ENCODE measurements at regions not wholly inside any gene's neighbourhood (a gene's known extent, or its start where the extent isn't known, plus 50 kb on each side); places are given as distances from the start of the nearest gene placed in this dataset.

DNA sequence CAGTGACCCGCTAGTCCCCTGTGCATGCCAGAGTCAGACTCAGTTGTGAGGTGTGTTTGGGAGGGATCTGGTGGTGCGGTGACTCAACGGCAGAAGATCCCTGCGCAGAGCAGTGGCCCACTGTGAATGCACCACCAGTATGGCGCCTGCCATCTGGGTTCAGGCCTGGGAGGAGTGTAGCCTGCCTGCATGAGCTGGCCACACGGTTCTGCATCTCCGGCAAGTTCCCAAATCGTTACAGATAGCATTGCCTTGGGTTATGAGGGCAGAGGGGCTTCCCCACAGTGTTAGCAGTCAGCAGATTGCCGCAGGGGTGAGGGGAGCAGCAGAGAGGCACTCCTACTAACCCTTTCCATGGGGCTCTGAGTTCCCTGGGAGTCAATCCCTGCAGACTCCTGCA, 629.6 kb downstream of the TLL1 start:
- ChIA-PET POLR2A (no interaction called here), CTCF (no interaction called here)
- H3K27me3 Mint-ChIP-seq: no peaks in the 10 kb centered on the region
- H3K4me1 Mint-ChIP-seq: no peaks in the 10 kb centered on the region
- no peaks in the 10 kb centered on the region for H3K36me3 Mint-ChIP-seq (ENCODE audit: low read depth)
- ATAC-seq (ENCODE audit: low read depth) (no peak), DNase-seq (no peak)
- intact Hi-C loops (cut with micrococcal nuclease): no loop called here
- H3K9me3 Mint-ChIP-seq: no peaks in the 10 kb centered on the region
- H3K27ac Mint-ChIP-seq: no peak overlapping the region
- H3K4me3 Mint-ChIP-seq: no peak overlapping the region
- no peak for TF ChIP-seq CTCF (IDR thresholded peaks at IDR 0.05)

- DNase-seq (no peak), ATAC-seq (ENCODE audit: low read depth) (no peak)
- intact Hi-C loops (cut with micrococcal nuclease): no loop called here
- no peak for TF ChIP-seq CTCF (IDR thresholded peaks at IDR 0.05)
- ChIA-PET POLR2A (no interaction called here), CTCF (no interaction called here)
- H3K4me3 Mint-ChIP-seq: no peak overlapping the region
- H3K27me3 Mint-ChIP-seq: no peaks in the 10 kb centered on the region
- no peaks in the 10 kb centered on the region for H3K4me1 Mint-ChIP-seq
- no peaks in the 10 kb centered on the region for H3K36me3 Mint-ChIP-seq (ENCODE audit: low read depth)
- H3K27ac Mint-ChIP-seq: no peak overlapping the region
- peaks cover 6% of the 10 kb centered on the region for H3K9me3 Mint-ChIP-seq
Measured at GRCh38 chr4:166506051-166506450, 633.0 kb downstream of the TLL1 start.

DNA sequence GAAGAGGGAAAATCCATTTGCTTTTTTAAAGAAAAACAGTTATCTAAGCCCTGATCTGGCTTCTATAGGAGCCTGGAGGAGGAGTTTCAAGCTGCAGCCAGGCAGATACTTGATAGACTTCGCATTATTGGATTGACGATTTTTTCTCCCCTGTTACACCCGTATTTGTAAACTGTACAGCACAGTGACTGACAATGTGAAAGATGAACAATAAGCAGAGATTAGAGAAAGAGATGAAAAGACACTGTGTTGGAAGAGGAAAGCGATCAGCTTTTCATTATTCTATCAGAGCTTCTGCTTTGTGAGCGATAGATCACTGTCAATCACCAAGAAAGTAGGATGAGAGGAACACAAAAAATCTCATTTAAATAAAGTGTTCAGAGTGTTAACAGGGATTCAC, 639.2 kb downstream of the TLL1 start:
- intact Hi-C loops (cut with micrococcal nuclease): no loop called here

GRCh38 chr4:166518315-166518714, 645.3 kb downstream of the TLL1 start:
- POLR2A ChIA-PET: no interaction called here
- no peak for DNase-seq
- Mint-ChIP-seq H3K36me3 (ENCODE audit: low read depth) (no peaks in the 10 kb centered on the region), H3K4me3 (no peak overlapping the region), H3K27me3 (no peaks in the 10 kb centered on the region), H3K27ac (no peak overlapping the region), H3K9me3 (peaks cover 3% of the 10 kb centered on the region), H3K4me1 (no peaks in the 10 kb centered on the region)
- TF ChIP-seq CTCF (IDR thresholded peaks at IDR 0.05): no peak
- intact Hi-C loops (cut with micrococcal nuclease): no loop called here
- no peak for ATAC-seq (ENCODE audit: low read depth)
- CTCF ChIA-PET: no interaction called here

More for the DNA sequence above, 639.2 kb downstream of the TLL1 start:
- POLR2A ChIA-PET: no interaction called here
- DNase-seq (no peak), ATAC-seq (ENCODE audit: low read depth) (no peak)
- CTCF ChIA-PET: no interaction called here
- Mint-ChIP-seq H3K27ac (no peak overlapping the region), H3K36me3 (ENCODE audit: low read depth) (no peaks in the 10 kb centered on the region), H3K4me3 (no peak overlapping the region), H3K4me1 (no peaks in the 10 kb centered on the region), H3K27me3 (no peaks in the 10 kb centered on the region), H3K9me3 (peaks cover 6% of the 10 kb centered on the region)
- no peak for TF ChIP-seq CTCF (IDR thresholded peaks at IDR 0.05)

GRCh38 chr4:166518776-166519175, 645.7 kb downstream of the TLL1 start:
- no peak overlapping the region for H3K27ac Mint-ChIP-seq
- no peak overlapping the region for H3K4me3 Mint-ChIP-seq
- H3K36me3 Mint-ChIP-seq (ENCODE audit: low read depth): no peaks in the 10 kb centered on the region
- ChIA-PET CTCF (no interaction called here), POLR2A (no interaction called here)
- intact Hi-C loops (cut with micrococcal nuclease): no loop called here
- no peak for TF ChIP-seq CTCF (IDR thresholded peaks at IDR 0.05)
- peaks cover 3% of the 10 kb centered on the region for H3K9me3 Mint-ChIP-seq
- H3K27me3 Mint-ChIP-seq: no peaks in the 10 kb centered on the region
- DNase-seq (no peak), ATAC-seq (ENCODE audit: low read depth) (no peak)
- no peaks in the 10 kb centered on the region for H3K4me1 Mint-ChIP-seq
